HG03175 (cell line): ENCODE measurements at regions not wholly inside any gene's neighbourhood (a gene's known extent, or its start where the extent isn't known, plus 50 kb on each side); places are given as distances from the start of the nearest gene placed in this dataset.
"Not testable (repeated sequence)": the region's sequence is repeated elsewhere in the genome, so short reads cannot be mapped to it uniquely, and the experiment has no call there.

Experiments
- ATAC-seq: cut with Tn5 transposase; IDR thresholded peaks from one replicate; pipeline ENCODE4 v1.9.1; 2021; ENCODE audit warnings: mild to moderate bottlenecking, moderate library complexity; ENCODE audit not compliant: unreplicated experiment

GRCh38 chr7:76735668-76736067 lies 108.6 kb upstream of the POMZP3 start:
- peak; percentile 74 for ATAC-seq

- not testable (repeated sequence) for ATAC-seq
These were observed 101.5 kb upstream of the POMZP3 start for GRCh38 chr7:76728571-76728974.

GRCh38 chr7:76723928-76724327 lies 96.8 kb upstream of the POMZP3 start:
- ATAC-seq: not testable (repeated sequence)

- ATAC-seq: not testable (repeated sequence)
These were observed 89.5 kb upstream of the POMZP3 start for GRCh38 chr7:76716551-76716950.

DNA sequence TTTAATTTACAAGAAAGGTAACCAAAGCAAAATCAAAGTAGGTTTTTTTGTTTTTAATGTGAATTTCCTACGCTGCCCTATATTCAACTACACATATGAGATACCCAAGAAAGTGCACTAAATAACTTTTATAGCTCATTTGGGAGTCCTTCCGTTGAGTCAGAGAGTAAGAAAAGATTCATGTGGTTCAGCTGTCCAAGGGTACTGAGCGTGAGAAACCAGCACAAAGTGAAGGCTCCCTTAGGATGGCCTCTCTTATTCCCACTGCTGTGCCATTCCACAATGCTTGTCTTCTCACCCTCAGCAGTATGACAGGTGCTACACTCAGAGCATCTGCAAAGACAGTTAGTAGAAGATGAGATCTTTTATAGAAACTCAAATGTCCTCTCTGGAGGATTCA lies 85.8 kb upstream of the POMZP3 start:
- ATAC-seq: not testable (repeated sequence)

DNA sequence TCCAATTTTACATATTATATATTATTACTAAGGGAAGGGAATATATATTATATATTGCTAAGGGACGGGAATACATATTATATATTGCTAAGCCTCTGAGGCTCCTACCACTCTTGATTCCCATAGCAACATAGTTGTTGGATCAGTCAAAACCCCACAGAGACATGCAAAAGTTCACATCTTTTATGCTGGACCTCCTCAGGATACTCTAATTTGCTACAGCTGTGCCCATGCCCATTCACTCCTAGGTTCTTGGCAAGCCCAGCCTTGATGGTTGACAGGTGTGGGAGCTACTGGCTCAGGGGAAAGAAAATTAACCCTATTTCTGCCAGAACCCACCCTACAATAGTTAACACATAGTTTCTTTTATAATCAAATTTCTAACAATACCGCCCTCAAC lies 84.6 kb upstream of the POMZP3 start:
- not testable (repeated sequence) for ATAC-seq

- ATAC-seq: not testable (repeated sequence)
These were observed 82.6 kb upstream of the POMZP3 start for GRCh38 chr7:76709703-76710102.

DNA sequence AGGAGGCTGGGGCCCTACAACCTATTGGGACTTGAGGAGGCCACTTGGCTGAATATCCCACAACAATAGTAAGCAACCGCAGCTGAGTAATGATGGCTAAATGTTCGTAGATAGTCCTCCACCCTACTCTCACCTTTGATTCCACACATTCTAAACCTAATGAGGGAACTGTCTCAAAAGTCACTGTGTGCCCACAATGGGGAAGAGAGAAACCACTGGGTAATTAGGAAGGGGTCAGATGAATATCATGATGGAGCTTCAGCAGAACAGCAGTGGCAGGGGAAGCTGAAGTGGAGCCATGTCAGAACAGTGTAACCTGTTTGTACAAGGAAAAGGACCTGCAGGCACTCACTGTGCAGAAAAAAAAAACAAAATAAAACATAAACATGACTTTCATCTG lies 81.4 kb upstream of the POMZP3 start:
- not testable (repeated sequence) for ATAC-seq

GRCh38 chr7:76703815-76704214 lies 76.7 kb upstream of the POMZP3 start:
- not testable (repeated sequence) for ATAC-seq

DNA sequence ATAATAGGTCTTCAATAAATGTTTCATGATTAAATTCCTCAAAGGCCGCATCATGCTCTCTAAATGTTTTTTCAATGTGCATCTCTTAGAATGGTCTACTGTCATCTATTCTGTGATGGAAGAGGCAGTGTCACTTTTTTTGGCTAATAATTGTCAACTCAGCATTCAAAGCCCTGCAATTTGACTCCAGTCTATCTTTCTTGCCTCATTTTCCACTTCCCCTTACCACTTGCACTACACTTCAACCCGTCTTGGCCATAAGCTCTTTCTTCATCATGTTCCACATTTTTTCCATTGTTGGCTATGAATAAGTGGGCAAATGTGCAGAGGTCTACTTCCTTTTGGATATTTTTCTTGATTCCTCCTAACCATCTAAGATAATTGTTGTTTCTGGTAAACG lies 59.2 kb upstream of the POMZP3 start:
- ATAC-seq: not testable (repeated sequence)

DNA sequence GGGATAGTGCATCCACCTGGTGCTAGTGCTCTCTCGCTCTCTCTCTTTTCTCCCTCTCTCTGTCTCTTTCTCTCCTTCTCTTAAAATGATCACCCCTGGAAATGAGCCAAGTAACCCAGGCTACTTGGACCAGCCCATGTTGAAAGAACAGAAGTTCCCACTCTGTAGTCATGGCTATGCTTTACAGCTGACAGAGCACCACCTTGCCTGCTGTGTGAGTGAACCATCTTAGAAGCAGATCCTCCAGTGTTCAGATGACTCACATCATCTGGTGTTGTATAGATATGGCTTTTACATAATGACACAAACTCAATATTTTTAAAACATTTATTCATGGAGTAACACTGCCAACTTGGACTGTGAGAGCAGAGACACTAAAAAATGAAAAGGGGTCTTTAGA lies 57.7 kb upstream of the POMZP3 start:
- not testable (repeated sequence) for ATAC-seq

GRCh38 chr7:76683631-76684030 lies 56.6 kb upstream of the POMZP3 start:
- ATAC-seq: not testable (repeated sequence)

GRCh38 chr7:76681810-76682209 lies 54.7 kb upstream of the POMZP3 start:
- ATAC-seq: not testable (repeated sequence)

- not testable (repeated sequence) for ATAC-seq
These were observed 52.1 kb upstream of the POMZP3 start for GRCh38 chr7:76679174-76679573.

GRCh38 chr7:76678500-76678899 lies 51.4 kb upstream of the POMZP3 start:
- not testable (repeated sequence) for ATAC-seq

- not testable (repeated sequence) for ATAC-seq
These were observed 49.8 kb upstream of the POMZP3 start for GRCh38 chr7:76676890-76677289.
